ENCODE measurements at regions not wholly inside any gene's neighbourhood (a gene's known extent, or its start where the extent isn't known, plus 50 kb on each side); places are given as distances from the start of the nearest gene placed in this dataset.

- CTCF ChIA-PET, result no interaction called here
- H3K9me3 Mint-ChIP-seq, result no peaks in the 10 kb centered on the region
- H3K4me3 Mint-ChIP-seq, result no peak overlapping the region
- peaks cover 12% of the 10 kb centered on the region for H3K27me3 Mint-ChIP-seq
- intact Hi-C loops (cut with micrococcal nuclease), result no loop called here
- H3K36me3 Mint-ChIP-seq, result no peaks in the 10 kb centered on the region
- H3K4me1 Mint-ChIP-seq (ENCODE audit: low read depth), result no peaks in the 10 kb centered on the region
- POLR2A ChIA-PET, result no interaction called here
- no peak overlapping the region for H3K27ac Mint-ChIP-seq
- DNase-seq, result no peak
Measured at GRCh38 chr11:70873736-70874412, 378.5 kb downstream of the SHANK2 start.

DNA sequence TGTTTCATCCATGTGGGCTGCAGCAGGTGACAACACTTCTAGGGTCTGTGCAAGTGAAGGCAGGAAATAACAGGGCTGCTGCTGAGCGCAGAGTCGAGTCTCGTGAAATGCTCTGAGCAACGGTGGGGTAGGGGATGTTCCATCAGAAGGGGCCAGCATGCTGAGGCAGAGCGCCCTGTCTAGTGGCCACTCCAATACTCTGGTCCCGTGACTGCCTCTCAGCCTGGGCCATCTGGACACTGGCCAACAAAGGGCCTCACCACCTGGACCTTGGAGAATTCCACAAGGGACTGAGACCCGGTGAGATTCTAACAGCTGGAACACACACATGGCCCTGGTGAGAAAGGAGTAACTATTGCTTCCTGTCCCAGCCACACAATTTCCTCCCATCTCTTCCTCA, 375.7 kb downstream of the SHANK2 start:
- no peak for DNase-seq
- Mint-ChIP-seq H3K27me3 (peaks cover 7% of the 10 kb centered on the region), H3K4me3 (no peak overlapping the region), H3K36me3 (no peaks in the 10 kb centered on the region), H3K27ac (no peak overlapping the region), H3K4me1 (ENCODE audit: low read depth) (no peaks in the 10 kb centered on the region), H3K9me3 (no peaks in the 10 kb centered on the region)
- CTCF ChIA-PET, result no interaction called here
- intact Hi-C loops (cut with micrococcal nuclease), result no loop called here
- POLR2A ChIA-PET, result interaction anchor here (0.7 kb wide), 1 partner anchor 1913 kb away, joined by 3 read pairs; no protein-coding TSS in a partner anchor

GRCh38 chr11:70877151-70877550, 375.2 kb downstream of the SHANK2 start:
- no peaks in the 10 kb centered on the region for H3K36me3 Mint-ChIP-seq
- H3K27ac Mint-ChIP-seq, result no peak overlapping the region
- CTCF ChIA-PET, result no interaction called here
- POLR2A ChIA-PET, result no interaction called here
- intact Hi-C loops (cut with micrococcal nuclease), result no loop called here
- H3K9me3 Mint-ChIP-seq, result no peaks in the 10 kb centered on the region
- no peak overlapping the region for H3K4me3 Mint-ChIP-seq
- no peak for DNase-seq
- peaks cover 3% of the 10 kb centered on the region for H3K27me3 Mint-ChIP-seq
- H3K4me1 Mint-ChIP-seq (ENCODE audit: low read depth), result no peaks in the 10 kb centered on the region

DNA sequence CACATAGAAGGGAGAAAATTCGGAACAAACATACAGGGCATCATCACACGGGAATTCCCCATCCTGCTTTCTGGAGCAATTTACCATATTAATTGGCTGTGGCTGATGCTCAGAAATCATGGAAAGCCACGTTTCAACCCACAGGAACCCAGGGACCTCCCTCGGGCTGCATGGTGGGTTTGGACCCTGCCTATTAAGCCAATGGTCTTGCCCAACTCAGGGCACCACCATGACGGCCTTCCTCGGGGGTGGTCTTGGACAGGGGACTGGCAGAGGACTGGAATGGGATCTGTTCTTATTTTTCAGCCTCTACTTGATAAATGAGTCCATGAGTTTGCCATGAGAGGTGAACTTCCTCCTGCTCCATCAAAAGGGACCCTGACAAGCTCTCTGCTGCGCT, 374.0 kb downstream of the SHANK2 start:
- no peak overlapping the region for H3K4me3 Mint-ChIP-seq
- intact Hi-C loops (cut with micrococcal nuclease), result no loop called here
- no peak overlapping the region for H3K27ac Mint-ChIP-seq

GRCh38 chr11:70879601-70880285, 372.6 kb downstream of the SHANK2 start:
- intact Hi-C loops (cut with micrococcal nuclease), result no loop called here

More for the DNA sequence above, 374.0 kb downstream of the SHANK2 start:
- H3K9me3 Mint-ChIP-seq, result no peaks in the 10 kb centered on the region
- POLR2A ChIA-PET, result no interaction called here
- DNase-seq, result no peak
- CTCF ChIA-PET, result no interaction called here
- H3K27me3 Mint-ChIP-seq, result peaks cover 2% of the 10 kb centered on the region
- H3K4me1 Mint-ChIP-seq (ENCODE audit: low read depth), result no peaks in the 10 kb centered on the region
- H3K36me3 Mint-ChIP-seq, result no peaks in the 10 kb centered on the region

GRCh38 chr11:70880416-70880815, 372.0 kb downstream of the SHANK2 start:
- CTCF ChIA-PET, result no interaction called here
- H3K27ac Mint-ChIP-seq, result no peak overlapping the region

More at GRCh38 chr11:70879601-70880285, 372.6 kb downstream of the SHANK2 start:
- ChIA-PET POLR2A (no interaction called here), CTCF (no interaction called here)
- Mint-ChIP-seq H3K4me1 (ENCODE audit: low read depth) (no peaks in the 10 kb centered on the region), H3K4me3 (no peak overlapping the region), H3K27me3 (no peaks in the 10 kb centered on the region), H3K9me3 (no peaks in the 10 kb centered on the region), H3K36me3 (no peaks in the 10 kb centered on the region), H3K27ac (no peak overlapping the region)
- no peak for DNase-seq

GRCh38 chr11:70881948-70882715, 370.2 kb downstream of the SHANK2 start:
- Mint-ChIP-seq H3K36me3 (no peaks in the 10 kb centered on the region), H3K27me3 (no peaks in the 10 kb centered on the region), H3K4me1 (ENCODE audit: low read depth) (no peaks in the 10 kb centered on the region), H3K9me3 (no peaks in the 10 kb centered on the region), H3K4me3 (no peak overlapping the region), H3K27ac (no peak overlapping the region)
- ChIA-PET POLR2A (no interaction called here), CTCF (no interaction called here)
- DNase-seq, result no peak
- intact Hi-C loops (cut with micrococcal nuclease), result no loop called here

More at GRCh38 chr11:70880416-70880815, 372.0 kb downstream of the SHANK2 start:
- Mint-ChIP-seq H3K4me3 (no peak overlapping the region), H3K4me1 (ENCODE audit: low read depth) (no peaks in the 10 kb centered on the region), H3K36me3 (no peaks in the 10 kb centered on the region), H3K27me3 (no peaks in the 10 kb centered on the region), H3K9me3 (no peaks in the 10 kb centered on the region)
- no peak for DNase-seq
- intact Hi-C loops (cut with micrococcal nuclease), result no loop called here
- POLR2A ChIA-PET, result no interaction called here

GRCh38 chr11:70882716-70883085, 369.7 kb downstream of the SHANK2 start:
- CTCF ChIA-PET, result no interaction called here
- Mint-ChIP-seq H3K27ac (no peak overlapping the region), H3K9me3 (no peaks in the 10 kb centered on the region), H3K4me3 (no peak overlapping the region), H3K27me3 (no peaks in the 10 kb centered on the region), H3K36me3 (no peaks in the 10 kb centered on the region), H3K4me1 (ENCODE audit: low read depth) (no peaks in the 10 kb centered on the region)
- intact Hi-C loops (cut with micrococcal nuclease), result no loop called here
- no peak for DNase-seq
- POLR2A ChIA-PET, result no interaction called here

- DNase-seq, result no peak
- CTCF ChIA-PET, result no interaction called here
- intact Hi-C loops (cut with micrococcal nuclease), result no loop called here
- Mint-ChIP-seq H3K36me3 (no peaks in the 10 kb centered on the region), H3K27ac (no peak overlapping the region), H3K4me1 (ENCODE audit: low read depth) (no peaks in the 10 kb centered on the region), H3K4me3 (no peak overlapping the region), H3K9me3 (no peaks in the 10 kb centered on the region), H3K27me3 (no peaks in the 10 kb centered on the region)
- POLR2A ChIA-PET, result no interaction called here
Measured at GRCh38 chr11:70883323-70883940, 368.9 kb downstream of the SHANK2 start.

GRCh38 chr11:70883973-70884623, 368.3 kb downstream of the SHANK2 start:
- no peak overlapping the region for H3K27ac Mint-ChIP-seq
- no peaks in the 10 kb centered on the region for H3K4me1 Mint-ChIP-seq (ENCODE audit: low read depth)
- no peaks in the 10 kb centered on the region for H3K9me3 Mint-ChIP-seq
- intact Hi-C loops (cut with micrococcal nuclease), result no loop called here
- H3K27me3 Mint-ChIP-seq, result no peaks in the 10 kb centered on the region
- no peak for DNase-seq
- CTCF ChIA-PET, result no interaction called here
- H3K4me3 Mint-ChIP-seq, result no peak overlapping the region
- POLR2A ChIA-PET, result no interaction called here
- H3K36me3 Mint-ChIP-seq, result no peaks in the 10 kb centered on the region

- H3K36me3 Mint-ChIP-seq, result no peaks in the 10 kb centered on the region
- intact Hi-C loops (cut with micrococcal nuclease), result no loop called here
- no peak overlapping the region for H3K27ac Mint-ChIP-seq
- H3K9me3 Mint-ChIP-seq, result no peaks in the 10 kb centered on the region
- no peak overlapping the region for H3K4me3 Mint-ChIP-seq
- no peaks in the 10 kb centered on the region for H3K4me1 Mint-ChIP-seq (ENCODE audit: low read depth)
- CTCF ChIA-PET, result no interaction called here
- H3K27me3 Mint-ChIP-seq, result peaks cover 4% of the 10 kb centered on the region
- POLR2A ChIA-PET, result no interaction called here
- DNase-seq, result no peak
Measured at GRCh38 chr11:70885281-70886231, 366.8 kb downstream of the SHANK2 start.
